ENCODE measurements at regions not wholly inside any gene's neighbourhood (a gene's known extent, or its start where the extent isn't known, plus 50 kb on each side); places are given as distances from the start of the nearest gene placed in this dataset.

- DNase-seq (ENCODE audit: low read depth): no peak
These were observed 419.1 kb downstream of the SLC4A3 start for GRCh38 chr2:220046507-220046906.

DNA sequence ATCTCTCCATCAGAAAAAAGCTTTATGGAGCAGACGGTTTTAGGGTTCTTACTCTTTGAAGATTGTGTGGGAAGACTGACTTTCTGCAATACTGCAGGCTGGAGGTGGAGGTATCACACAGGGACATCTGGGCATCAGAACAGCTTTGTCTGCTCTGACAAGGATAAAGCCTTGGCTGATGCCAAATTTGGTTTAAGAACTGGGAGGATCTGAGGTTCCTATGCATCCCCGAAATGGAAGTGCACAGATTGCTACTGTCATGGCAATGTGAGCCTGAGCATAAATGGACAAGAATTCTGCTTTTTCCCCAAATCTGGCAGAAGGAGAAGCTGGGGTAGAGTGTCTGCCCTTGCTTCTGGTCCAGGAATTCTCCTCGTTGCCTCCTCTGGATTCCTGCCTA, 424.3 kb downstream of the SLC4A3 start:
- no peak for DNase-seq (ENCODE audit: low read depth)

GRCh38 chr2:220053919-220054318, 426.5 kb downstream of the SLC4A3 start:
- no peak for DNase-seq (ENCODE audit: low read depth)

GRCh38 chr2:220057391-220057790, 430.0 kb downstream of the SLC4A3 start:
- no peak for DNase-seq (ENCODE audit: low read depth)

GRCh38 chr2:220057916-220058315, 430.5 kb downstream of the SLC4A3 start:
- DNase-seq (ENCODE audit: low read depth): no peak

GRCh38 chr2:220064111-220065030, 436.9 kb downstream of the SLC4A3 start:
- no peak for DNase-seq (ENCODE audit: low read depth)

- DNase-seq (ENCODE audit: low read depth): no peak
These were observed 438.2 kb downstream of the SLC4A3 start for GRCh38 chr2:220065581-220065980.

GRCh38 chr2:220068846-220069245, 441.4 kb downstream of the SLC4A3 start:
- DNase-seq (ENCODE audit: low read depth): no peak

GRCh38 chr2:220070349-220070748, 442.9 kb downstream of the SLC4A3 start:
- DNase-seq (ENCODE audit: low read depth): no peak

GRCh38 chr2:220071696-220072095, 444.3 kb downstream of the SLC4A3 start:
- DNase-seq (ENCODE audit: low read depth): no peak

- no peak for DNase-seq (ENCODE audit: low read depth)
These were observed 445.3 kb downstream of the SLC4A3 start for GRCh38 chr2:220072669-220073220.

DNA sequence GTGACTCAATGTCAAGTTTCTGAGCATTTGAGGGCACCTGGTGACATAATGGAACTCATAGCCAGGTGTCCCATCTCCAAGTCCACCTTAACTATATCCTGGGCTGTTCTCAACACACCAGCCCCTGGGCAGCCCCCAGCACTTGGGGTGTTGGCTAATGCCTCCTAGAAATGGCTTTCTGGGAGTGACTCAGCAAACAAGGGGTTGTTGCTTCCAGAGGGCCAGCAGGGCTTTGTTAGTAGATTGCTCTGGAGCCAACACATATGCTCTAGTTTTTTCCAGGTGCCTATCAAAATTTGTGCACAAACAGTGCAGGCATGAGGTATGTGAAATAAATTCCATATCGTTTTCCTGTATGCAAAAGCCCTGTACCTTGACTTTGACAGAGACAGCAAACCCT, 448.4 kb downstream of the SLC4A3 start:
- DNase-seq (ENCODE audit: low read depth): no peak

- DNase-seq (ENCODE audit: low read depth): no peak
These were observed 449.3 kb downstream of the SLC4A3 start for GRCh38 chr2:220076734-220077133.

- no peak for DNase-seq (ENCODE audit: low read depth)
These were observed 450.1 kb downstream of the SLC4A3 start for GRCh38 chr2:220077488-220077887.

GRCh38 chr2:220078439-220078838, 451.0 kb downstream of the SLC4A3 start:
- no peak for DNase-seq (ENCODE audit: low read depth)

DNA sequence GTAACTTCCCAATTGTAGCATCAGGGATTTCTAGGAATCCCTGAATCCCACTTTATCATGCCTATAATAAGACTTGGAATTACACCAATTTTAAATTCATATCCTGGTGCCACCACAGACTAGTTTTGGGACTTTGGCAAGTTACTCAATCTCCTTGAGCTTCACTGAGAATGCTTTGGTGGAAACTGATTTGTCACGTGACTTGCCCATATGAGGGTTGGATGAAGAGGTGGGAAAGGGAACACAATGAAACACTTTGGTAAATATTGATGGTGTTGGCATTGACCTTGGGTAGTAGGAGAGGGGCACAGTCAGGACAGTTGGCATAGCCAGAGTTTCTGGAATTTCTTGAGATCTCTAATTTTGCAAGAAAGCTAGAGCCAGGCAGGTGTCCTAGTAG, 452.2 kb downstream of the SLC4A3 start:
- DNase-seq (ENCODE audit: low read depth): no peak

GRCh38 chr2:220081171-220081570, 453.7 kb downstream of the SLC4A3 start:
- no peak for DNase-seq (ENCODE audit: low read depth)

DNA sequence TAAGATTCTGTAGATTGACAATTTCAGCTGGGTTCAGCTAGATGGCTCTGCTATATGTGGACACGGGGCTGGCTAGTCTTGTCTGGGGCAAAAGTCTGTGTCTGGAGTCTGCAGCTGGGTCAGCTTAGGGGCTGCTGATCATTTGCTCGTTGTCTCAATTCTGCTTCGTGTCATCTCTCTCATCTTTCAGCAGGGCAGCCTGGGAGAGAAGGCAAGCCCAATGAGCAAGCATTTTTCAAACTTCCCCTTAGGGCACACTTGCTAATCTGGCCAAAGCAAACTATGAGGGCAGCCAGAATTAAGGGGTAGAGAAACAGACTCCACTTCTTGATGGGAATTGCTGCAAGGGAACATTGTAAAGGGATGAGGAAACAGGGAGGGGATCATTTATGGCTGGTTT, 462.6 kb downstream of the SLC4A3 start:
- DNase-seq (ENCODE audit: low read depth): no peak

DNA sequence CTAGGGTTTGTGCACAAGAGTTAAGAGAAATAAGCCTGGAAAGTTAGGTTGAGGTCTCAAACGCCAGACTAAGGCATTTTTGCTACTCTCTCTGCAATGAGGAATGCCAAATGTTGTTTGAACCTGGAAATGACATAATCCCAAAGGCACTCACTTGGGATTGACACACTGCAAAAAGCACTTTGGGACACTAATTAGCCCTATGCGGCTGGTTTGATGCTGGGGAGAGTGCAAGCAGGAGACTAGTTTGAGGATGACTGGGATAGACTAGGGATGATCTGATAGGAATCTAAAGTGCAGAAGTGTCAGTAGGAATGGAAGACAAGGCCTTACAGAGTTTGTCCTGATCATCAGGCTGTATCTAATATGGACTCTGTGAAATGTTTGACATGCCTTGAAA, 469.0 kb downstream of the SLC4A3 start:
- DNase-seq (ENCODE audit: low read depth): no peak

DNA sequence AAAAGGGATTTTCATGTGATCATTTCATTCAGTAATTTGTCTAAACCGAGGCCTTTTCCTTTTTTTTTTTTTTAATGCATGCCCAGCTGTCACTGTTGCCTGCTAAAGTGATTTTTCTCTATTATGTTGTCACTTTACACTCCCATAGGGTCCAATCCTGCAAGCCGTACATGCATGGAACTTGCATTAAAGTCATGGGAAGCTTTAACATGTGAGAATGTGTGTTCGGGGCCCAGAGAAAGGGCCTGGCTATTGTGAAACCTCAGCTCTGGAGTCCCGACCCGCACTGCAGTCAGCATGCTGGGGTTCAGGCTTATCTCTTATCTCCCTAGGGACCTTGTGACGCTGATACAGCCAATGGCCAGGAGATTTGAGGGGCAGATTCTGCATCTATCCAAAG, 474.6 kb downstream of the SLC4A3 start:
- DNase-seq (ENCODE audit: low read depth): no peak

GRCh38 chr2:220103596-220103995, 476.2 kb downstream of the SLC4A3 start:
- DNase-seq (ENCODE audit: low read depth): no peak

GRCh38 chr2:220104871-220105351, 477.5 kb downstream of the SLC4A3 start:
- no peak for DNase-seq (ENCODE audit: low read depth)

GRCh38 chr2:220106065-220106464, 478.6 kb downstream of the SLC4A3 start:
- DNase-seq (ENCODE audit: low read depth): no peak
